HG02973 (cell line): ENCODE measurements at regions not wholly inside any gene's neighbourhood (a gene's known extent, or its start where the extent isn't known, plus 50 kb on each side); places are given as distances from the start of the nearest gene placed in this dataset.

ENCODE experiments used
- ATAC-seq: cut with Tn5 transposase; IDR thresholded peaks from one replicate; pipeline ENCODE4 v1.9.1; 2021; ENCODE audit warnings: moderate library complexity; ENCODE audit not compliant: unreplicated experiment

GRCh38 chr10:78312197-78313047, 278.8 kb downstream of the RPS24 start:
- no peak for ATAC-seq

- ATAC-seq, result no peak
Measured at GRCh38 chr10:78313048-78313381, 279.4 kb downstream of the RPS24 start.

- ATAC-seq, result no peak
Measured at GRCh38 chr10:78313636-78314035, 280.0 kb downstream of the RPS24 start.

GRCh38 chr10:78314651-78315050, 281.0 kb downstream of the RPS24 start:
- ATAC-seq, result no peak

- no peak for ATAC-seq
Measured at GRCh38 chr10:78316451-78316931, 282.8 kb downstream of the RPS24 start.

- no peak for ATAC-seq
Measured at GRCh38 chr10:78318305-78318704, 284.6 kb downstream of the RPS24 start.

GRCh38 chr10:78319371-78319770, 285.7 kb downstream of the RPS24 start:
- no peak for ATAC-seq

- no peak for ATAC-seq
Measured at GRCh38 chr10:78319841-78320240, 286.2 kb downstream of the RPS24 start.

- ATAC-seq, result no peak
Measured at GRCh38 chr10:78320506-78320905, 286.8 kb downstream of the RPS24 start.

- ATAC-seq, result no peak
Measured at GRCh38 chr10:78321000-78321399, 287.3 kb downstream of the RPS24 start.

GRCh38 chr10:78321500-78321899, 287.8 kb downstream of the RPS24 start:
- ATAC-seq, result no peak

GRCh38 chr10:78326372-78326771, 292.7 kb downstream of the RPS24 start:
- no peak for ATAC-seq

- no peak for ATAC-seq
Measured at GRCh38 chr10:78327778-78328591, 294.3 kb downstream of the RPS24 start.

- ATAC-seq, result no peak
Measured at GRCh38 chr10:78328592-78329404, 295.1 kb downstream of the RPS24 start.

- ATAC-seq, result no peak
Measured at GRCh38 chr10:78330884-78331283, 297.2 kb downstream of the RPS24 start.

GRCh38 chr10:78331391-78331922, 297.8 kb downstream of the RPS24 start:
- ATAC-seq, result no peak

GRCh38 chr10:78332012-78332411, 298.3 kb downstream of the RPS24 start:
- ATAC-seq, result no peak

GRCh38 chr10:78332657-78333056, 299.0 kb downstream of the RPS24 start:
- no peak for ATAC-seq

GRCh38 chr10:78333362-78334143, 299.9 kb downstream of the RPS24 start:
- no peak for ATAC-seq

GRCh38 chr10:78335371-78335690, 301.7 kb downstream of the RPS24 start:
- ATAC-seq, result no peak
